ENCODE measurements at regions not wholly inside any gene's neighbourhood (a gene's known extent, or its start where the extent isn't known, plus 50 kb on each side); places are given as distances from the start of the nearest gene placed in this dataset.

DNA sequence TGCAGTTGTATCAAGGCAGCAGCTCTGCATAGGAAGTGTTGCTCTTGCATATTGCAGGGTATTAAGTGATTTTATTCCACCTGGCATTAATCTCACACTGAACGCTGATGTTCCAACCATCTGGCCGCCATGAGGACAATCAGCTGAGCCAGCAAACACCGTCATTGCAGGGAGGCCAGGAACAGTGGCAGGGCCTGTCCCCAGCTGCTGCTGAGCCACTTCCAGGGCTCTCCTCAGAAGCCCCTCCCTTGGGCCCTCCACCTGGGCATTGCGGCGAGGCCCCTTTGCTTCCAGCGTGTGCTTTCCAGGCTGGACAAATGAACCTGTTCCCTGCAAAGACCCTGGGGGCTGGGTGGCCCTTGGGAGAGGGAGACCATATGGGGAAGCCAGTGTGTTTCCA lies 171.6 kb upstream of the C1orf174 start:
- no peak for TF ChIP-seq FOXM1 (IDR thresholded peaks at IDR 0.05; ENCODE audit: borderline replicate concordance, low read depth)
- TF ChIP-seq, protein P1, sequence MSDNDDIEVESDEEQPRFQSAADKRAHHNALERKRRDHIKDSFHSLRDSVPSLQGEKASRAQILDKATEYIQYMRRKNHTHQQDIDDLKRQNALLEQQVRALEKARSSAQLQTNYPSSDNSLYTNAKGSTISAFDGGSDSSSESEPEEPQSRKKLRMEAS (IDR thresholded peaks at IDR 0.05), result no peak
- TF ChIP-seq TCF12 (IDR thresholded peaks at IDR 0.05; ENCODE audit: low read depth), result no peak
- TF ChIP-seq, protein P2, sequence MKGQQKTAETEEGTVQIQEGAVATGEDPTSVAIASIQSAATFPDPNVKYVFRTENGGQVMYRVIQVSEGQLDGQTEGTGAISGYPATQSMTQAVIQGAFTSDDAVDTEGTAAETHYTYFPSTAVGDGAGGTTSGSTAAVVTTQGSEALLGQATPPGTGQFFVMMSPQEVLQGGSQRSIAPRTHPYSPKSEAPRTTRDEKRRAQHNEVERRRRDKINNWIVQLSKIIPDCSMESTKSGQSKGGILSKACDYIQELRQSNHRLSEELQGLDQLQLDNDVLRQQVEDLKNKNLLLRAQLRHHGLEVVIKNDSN (IDR thresholded peaks at IDR 0.05), result no peak
- TF ChIP-seq NFIC (IDR thresholded peaks at IDR 0.05), result no peak
- TF ChIP-seq TAF1 (IDR thresholded peaks at IDR 0.05; ENCODE audit: low read depth), result no peak

Data from Ishikawa (cell line).